Stomach (tissue), 4 donors: ENCODE measurements at regions not wholly inside any gene's neighbourhood (a gene's known extent, or its start where the extent isn't known, plus 50 kb on each side); places are given as distances from the start of the nearest gene placed in this dataset.

Source experiments
- POLR2A ChIP-seq, 4 donors: fragments of 450-650 bp; IDR thresholded peaks; one replicate each; pipeline ENCODE4 v1.6.1; 2016; ENCODE audit warnings: antibody characterized with exemption in 4 of 4, control low read depth in 2 of 4, mild to moderate bottlenecking in 1 of 4, moderate library complexity in 1 of 4
- POLR2AphosphoS5 ChIP-seq, 3 donors: sonication (generic); formaldehyde crosslinking; IDR thresholded peaks; one replicate each; pipeline ENCODE4 v1.6.1; 2016; ENCODE audit warnings: antibody characterized with exemption in 3 of 3
- TF ChIP-seq, protein P1 (sequence below), 7 experiments: fragments of 450-650 bp in 4 of 7; fragments of 200-600 bp in 3 of 7; sonication (generic) in 3 of 7; IDR thresholded peaks; one replicate each; pipeline ENCODE4 v1.5.1; 2016 to 2019; ENCODE audit warnings: antibody characterized with exemption in 7 of 7, control low read depth in 2 of 7, mild to moderate bottlenecking in 1 of 7

GRCh38 chr3:110199588-110199943 lies 862.2 kb upstream of the DPPA4 start:
- TF ChIP-seq, protein P1, sequence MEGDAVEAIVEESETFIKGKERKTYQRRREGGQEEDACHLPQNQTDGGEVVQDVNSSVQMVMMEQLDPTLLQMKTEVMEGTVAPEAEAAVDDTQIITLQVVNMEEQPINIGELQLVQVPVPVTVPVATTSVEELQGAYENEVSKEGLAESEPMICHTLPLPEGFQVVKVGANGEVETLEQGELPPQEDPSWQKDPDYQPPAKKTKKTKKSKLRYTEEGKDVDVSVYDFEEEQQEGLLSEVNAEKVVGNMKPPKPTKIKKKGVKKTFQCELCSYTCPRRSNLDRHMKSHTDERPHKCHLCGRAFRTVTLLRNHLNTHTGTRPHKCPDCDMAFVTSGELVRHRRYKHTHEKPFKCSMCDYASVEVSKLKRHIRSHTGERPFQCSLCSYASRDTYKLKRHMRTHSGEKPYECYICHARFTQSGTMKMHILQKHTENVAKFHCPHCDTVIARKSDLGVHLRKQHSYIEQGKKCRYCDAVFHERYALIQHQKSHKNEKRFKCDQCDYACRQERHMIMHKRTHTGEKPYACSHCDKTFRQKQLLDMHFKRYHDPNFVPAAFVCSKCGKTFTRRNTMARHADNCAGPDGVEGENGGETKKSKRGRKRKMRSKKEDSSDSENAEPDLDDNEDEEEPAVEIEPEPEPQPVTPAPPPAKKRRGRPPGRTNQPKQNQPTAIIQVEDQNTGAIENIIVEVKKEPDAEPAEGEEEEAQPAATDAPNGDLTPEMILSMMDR (IDR thresholded peaks at IDR 0.05): no peak
- TF ChIP-seq POLR2A (IDR thresholded peaks at IDR 0.05) (no peak), POLR2AphosphoS5 (IDR thresholded peaks at IDR 0.05) (no peak)
